Activated T-cell treated with anti-CD3 and anti-CD28 coated beads, Interleukin-2, amount 50 U/mL, for 4 hours (primary cell): ENCODE measurements at regions not wholly inside any gene's neighbourhood (a gene's known extent, or its start where the extent isn't known, plus 50 kb on each side); places are given as distances from the start of the nearest gene placed in this dataset.
"Not testable (repeated sequence)": the region's sequence is repeated elsewhere in the genome, so short reads cannot be mapped to it uniquely, and the experiment has no call there.

Experiments
- ATAC-seq, 2 donors: fragments of 200-7000 bp; cut with Tn5 transposase; one replicate each; pipeline ENCODE4 v1.10.0; 2021
- DNase-seq: peaks from one replicate; pipeline ENCODE4 v3.0.0-alpha.2; 2020
- H3K27me3 Mint-ChIP-seq: one replicate; pipeline ENCODE4 v1.8.0; 2021; ENCODE audit warnings: low read depth, mixed read lengths
- H3K36me3 Mint-ChIP-seq: one replicate; pipeline ENCODE4 v1.8.0; 2022; ENCODE audit warnings: mixed read lengths; ENCODE audit not compliant: insufficient read depth
- H3K4me1 Mint-ChIP-seq: one replicate; pipeline ENCODE4 v1.8.0; 2021; ENCODE audit warnings: low read depth, mixed read lengths
- H3K4me3 Mint-ChIP-seq: one replicate; pipeline ENCODE4 v1.8.0; 2021; ENCODE audit warnings: mild to moderate bottlenecking, moderate library complexity, mixed read lengths
- H3K9me3 Mint-ChIP-seq: one replicate; pipeline ENCODE4 v1.8.0; 2021; ENCODE audit warnings: mixed read lengths

DNA sequence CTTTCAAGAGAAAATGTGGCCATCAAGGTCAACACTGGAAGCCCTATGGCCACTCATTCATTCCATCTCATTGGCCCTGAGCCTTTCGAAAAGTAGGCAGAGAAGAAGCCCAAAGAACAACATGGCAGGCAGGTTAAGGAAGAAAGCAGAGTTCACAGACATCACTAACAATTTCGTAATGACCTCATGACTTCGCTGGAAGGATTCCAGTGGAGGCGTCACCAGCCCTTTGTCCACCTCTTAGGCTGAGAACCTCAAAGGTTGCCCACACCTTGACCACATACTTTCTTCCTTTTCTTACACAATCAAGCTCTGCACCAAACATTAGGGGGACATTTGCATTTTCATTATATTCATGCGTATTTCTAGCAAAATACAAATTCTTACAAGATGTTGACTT is 252.4 kb upstream of the PLGLB2 start:
- not testable (repeated sequence) for H3K27me3 Mint-ChIP-seq, DNase-seq, H3K4me3 Mint-ChIP-seq, ATAC-seq, H3K9me3 Mint-ChIP-seq
- peaks cover 29% of the 10 kb centered on the region for H3K4me1 Mint-ChIP-seq
- H3K36me3 Mint-ChIP-seq, result peaks cover 17% of the 10 kb centered on the region

DNA sequence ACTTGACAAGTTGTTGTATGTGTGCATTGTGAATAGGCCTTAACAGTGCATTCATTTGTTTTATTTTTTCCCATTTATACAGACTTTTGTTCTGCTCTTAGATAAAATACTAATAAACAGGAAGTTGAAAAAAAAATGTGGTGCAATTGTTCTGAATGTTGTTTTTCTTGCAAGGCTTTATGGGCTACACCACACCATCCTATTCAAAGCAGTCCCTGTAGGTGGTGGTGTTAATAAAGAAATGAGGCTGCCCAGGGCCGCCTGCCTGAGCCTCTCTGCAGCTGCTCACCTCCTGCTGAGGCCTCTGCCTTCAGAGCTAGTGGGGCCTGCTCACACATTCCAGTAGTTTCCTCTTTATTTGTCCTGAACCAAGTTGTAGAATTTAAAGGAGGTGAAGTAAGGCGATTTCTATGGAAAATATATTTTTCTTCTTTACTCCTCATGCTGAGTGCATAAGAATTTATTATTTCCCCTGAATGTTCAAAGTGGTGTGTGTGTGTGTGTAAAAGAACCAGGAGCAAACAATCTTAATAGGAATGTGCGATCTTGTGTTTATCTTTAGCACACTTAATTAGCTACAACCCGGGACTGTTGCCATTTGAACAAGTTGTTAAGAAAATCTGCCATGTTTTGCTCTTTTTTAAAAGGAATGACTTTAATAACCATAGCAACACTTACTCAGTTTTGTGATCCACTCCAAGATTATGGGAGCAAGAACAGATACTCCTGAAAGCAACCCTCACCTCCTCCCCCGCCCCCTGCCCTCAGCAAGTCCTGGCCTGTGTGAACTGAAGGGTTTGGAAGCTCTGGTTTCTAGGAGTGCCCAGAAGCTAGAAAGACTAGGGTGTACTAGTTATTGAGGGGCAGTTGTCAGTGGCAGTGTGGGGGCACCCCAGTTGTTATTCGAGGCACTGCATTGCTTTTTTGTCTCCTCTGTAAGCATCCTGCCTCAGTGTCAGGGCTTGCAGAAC is 251.6 kb upstream of the PLGLB2 start:
- Mint-ChIP-seq H3K4me1 (peaks cover 34% of the 10 kb centered on the region), H3K36me3 (peaks cover 16% of the 10 kb centered on the region)
- peak; percentile 70 to 79 for ATAC-seq
- not testable (repeated sequence) for H3K4me3 Mint-ChIP-seq, H3K27me3 Mint-ChIP-seq, H3K9me3 Mint-ChIP-seq, DNase-seq

DNA sequence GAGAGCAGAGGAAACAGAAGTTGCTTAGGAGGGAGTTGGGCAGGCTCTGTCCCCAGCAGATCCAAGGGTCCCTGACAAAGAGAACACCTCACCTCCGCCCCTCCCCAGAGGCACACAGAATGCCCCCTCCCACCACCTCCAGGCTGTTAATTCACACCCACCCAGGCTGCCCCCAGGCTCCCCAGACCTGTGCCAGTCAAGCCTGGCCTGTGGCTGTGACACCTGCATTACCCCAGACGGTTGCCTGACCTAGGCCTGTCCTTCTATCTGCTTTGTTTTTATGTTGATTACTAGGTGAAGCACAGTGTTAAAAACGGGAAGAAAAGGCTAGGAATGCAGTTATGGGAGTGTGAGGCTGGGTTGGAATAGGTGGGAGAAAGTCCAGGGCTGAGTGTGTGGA is 250.8 kb upstream of the PLGLB2 start:
- not testable (repeated sequence) for H3K4me3 Mint-ChIP-seq, H3K9me3 Mint-ChIP-seq, H3K27me3 Mint-ChIP-seq, DNase-seq, ATAC-seq
- H3K4me1 Mint-ChIP-seq, result peaks cover 30% of the 10 kb centered on the region
- H3K36me3 Mint-ChIP-seq, result peaks cover 14% of the 10 kb centered on the region

DNA sequence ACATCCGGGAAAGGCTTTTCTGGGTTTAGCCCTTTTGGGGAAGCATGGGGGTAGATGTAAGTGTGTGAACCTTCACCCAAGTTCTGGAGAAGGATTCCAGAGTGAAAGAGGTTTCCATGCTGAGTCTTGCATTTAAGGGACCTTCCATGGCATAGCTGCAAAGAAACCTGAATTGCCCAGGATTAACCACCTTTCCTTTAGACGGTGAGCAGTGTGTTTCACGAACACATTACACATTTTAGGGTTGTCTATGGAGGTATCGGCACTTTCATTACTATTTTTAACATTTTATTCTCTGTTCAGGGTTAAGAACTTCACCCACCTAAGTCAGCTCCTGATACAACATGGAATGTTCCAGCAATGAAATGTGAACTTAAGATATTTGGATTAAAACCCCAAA is 250.2 kb upstream of the PLGLB2 start:
- H3K36me3 Mint-ChIP-seq, result peaks cover 12% of the 10 kb centered on the region
- H3K4me3 Mint-ChIP-seq, H3K9me3 Mint-ChIP-seq, H3K27me3 Mint-ChIP-seq, DNase-seq: not testable (repeated sequence)
- H3K4me1 Mint-ChIP-seq, result peaks cover 28% of the 10 kb centered on the region
- ATAC-seq, result peak in 1 of 2 donors; percentile 20

DNA sequence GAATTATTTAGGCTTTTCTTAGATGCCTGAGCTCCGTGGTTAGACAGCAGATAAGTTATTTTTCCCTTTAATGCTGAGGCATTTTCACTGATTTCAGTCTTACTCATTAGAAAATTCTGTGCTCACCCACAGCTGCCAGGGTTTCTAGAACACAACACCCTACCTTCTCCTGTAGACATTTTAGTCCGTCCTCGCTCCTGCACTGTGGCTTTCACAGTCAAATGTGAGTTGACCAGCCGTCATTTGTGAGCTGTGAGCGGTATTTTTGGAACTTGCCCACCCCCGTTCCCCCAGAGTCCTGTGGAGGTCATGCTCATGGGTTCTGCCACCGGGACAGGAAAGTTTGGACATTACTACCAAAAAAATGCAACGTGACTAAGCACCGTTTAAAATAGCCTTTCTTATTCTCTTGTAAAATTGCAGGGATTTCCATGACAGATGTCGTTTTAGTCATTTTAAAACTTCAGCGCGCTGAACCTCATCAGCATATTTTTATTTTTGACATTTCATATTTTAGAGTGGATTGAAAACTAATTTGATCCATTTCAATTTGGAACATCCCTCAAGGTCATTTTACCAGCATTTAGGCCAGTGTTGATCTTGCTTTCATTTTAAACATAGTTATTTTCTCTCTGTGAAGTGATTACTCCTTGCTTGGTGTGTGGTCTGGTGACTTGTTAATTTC is 249.6 kb upstream of the PLGLB2 start:
- not testable (repeated sequence) for DNase-seq, H3K9me3 Mint-ChIP-seq, H3K27me3 Mint-ChIP-seq
- Mint-ChIP-seq H3K4me1 (peaks cover 28% of the 10 kb centered on the region), H3K36me3 (peaks cover 12% of the 10 kb centered on the region), H3K4me3 (peak overlapping the region; percentile 46)
- peak; percentile 52 to 53 for ATAC-seq

DNA sequence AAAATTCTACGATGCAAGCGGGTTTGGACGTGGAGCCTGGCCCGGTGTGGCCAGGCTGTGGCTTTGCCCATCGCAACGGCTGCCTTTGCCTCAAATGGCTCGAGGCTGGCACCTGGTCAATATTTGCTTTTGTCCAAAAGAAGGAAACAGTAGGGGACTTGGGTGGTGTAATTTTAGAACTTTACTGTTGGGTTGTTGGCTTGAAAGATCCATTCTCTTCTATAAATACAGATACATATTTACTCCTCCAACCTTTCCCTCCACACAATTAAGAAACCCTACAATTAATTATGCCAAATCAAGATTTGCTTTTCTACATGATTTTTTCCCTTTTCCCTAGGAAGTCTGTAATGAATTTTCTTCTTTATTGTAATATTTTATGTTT is 249.0 kb upstream of the PLGLB2 start:
- H3K36me3 Mint-ChIP-seq, result peaks cover 12% of the 10 kb centered on the region
- not testable (repeated sequence) for ATAC-seq

DNA sequence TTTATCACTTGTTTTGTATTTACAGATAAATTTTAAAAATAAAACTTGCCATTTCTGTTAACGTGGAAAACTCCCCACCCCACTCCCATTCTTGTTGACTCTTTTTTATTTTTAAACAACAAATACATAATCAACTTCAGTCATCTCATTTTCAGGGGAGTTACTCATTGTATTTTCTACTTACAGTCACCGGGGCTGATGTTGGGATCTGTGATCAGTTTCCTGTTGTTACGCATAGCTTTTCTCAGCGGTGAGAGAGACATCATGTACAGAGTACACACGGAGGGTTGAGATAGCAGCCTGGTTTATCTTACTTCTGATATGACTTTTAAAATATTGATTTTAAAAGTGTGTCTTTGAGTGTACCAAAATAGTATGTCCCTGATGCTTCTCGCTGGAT is 248.0 kb upstream of the PLGLB2 start:
- H3K27me3 Mint-ChIP-seq, DNase-seq, H3K36me3 Mint-ChIP-seq, H3K9me3 Mint-ChIP-seq: not testable (repeated sequence)
- Mint-ChIP-seq H3K4me1 (peaks cover 22% of the 10 kb centered on the region), H3K4me3 (peak overlapping the region; percentile 74)
- peak; percentile 79 to 82 for ATAC-seq

More for the DNA sequence above, 249.0 kb upstream of the PLGLB2 start:
- not testable (repeated sequence) for DNase-seq, H3K9me3 Mint-ChIP-seq, H3K4me3 Mint-ChIP-seq, H3K27me3 Mint-ChIP-seq
- H3K4me1 Mint-ChIP-seq, result peaks cover 28% of the 10 kb centered on the region

DNA sequence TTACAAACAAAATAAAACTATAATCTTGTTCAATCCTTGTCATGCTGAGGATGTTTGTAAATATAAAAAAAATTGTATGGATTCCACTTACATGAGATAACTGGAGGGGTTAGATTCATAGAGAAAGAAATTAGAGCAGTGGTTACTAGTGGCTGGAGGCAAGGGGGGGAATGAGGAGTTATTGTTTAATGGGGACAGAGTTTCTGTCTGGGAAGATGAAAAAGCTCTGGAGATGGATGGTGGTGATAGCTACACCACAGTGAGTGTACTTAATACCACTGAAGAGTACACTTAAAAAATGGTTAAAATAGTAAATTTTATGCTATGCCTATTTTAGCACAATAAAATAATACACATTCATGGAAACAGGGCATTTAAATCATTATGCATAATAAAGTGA is 247.5 kb upstream of the PLGLB2 start:
- not testable (repeated sequence) for DNase-seq, H3K9me3 Mint-ChIP-seq, H3K27me3 Mint-ChIP-seq, ATAC-seq, H3K36me3 Mint-ChIP-seq
- H3K4me1 Mint-ChIP-seq, result peaks cover 16% of the 10 kb centered on the region
- H3K4me3 Mint-ChIP-seq, result peak overlapping the region; percentile 74

DNA sequence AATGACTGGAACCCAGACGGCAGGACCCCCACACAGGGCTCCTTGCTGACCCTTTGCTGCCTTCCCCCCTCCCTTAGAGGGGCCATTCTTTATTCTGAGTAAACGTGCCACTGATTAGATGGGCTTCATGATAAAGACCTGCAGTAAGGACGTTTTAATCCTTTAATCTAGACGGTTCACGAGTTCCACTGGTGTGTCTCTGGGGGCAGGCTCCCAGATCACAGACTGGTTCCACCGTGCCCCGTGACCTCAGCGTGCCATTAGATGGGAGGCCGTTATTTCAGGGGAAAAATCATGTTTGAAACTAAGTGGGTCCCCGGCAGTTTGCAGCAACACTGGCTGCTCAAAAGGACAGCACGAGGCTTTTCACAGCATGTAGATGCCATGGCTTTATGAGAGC is 246.9 kb upstream of the PLGLB2 start:
- ATAC-seq, H3K36me3 Mint-ChIP-seq, DNase-seq, H3K9me3 Mint-ChIP-seq, H3K27me3 Mint-ChIP-seq: not testable (repeated sequence)
- peak overlapping the region; percentile 26 for H3K4me3 Mint-ChIP-seq
- H3K4me1 Mint-ChIP-seq, result peaks cover 13% of the 10 kb centered on the region

DNA sequence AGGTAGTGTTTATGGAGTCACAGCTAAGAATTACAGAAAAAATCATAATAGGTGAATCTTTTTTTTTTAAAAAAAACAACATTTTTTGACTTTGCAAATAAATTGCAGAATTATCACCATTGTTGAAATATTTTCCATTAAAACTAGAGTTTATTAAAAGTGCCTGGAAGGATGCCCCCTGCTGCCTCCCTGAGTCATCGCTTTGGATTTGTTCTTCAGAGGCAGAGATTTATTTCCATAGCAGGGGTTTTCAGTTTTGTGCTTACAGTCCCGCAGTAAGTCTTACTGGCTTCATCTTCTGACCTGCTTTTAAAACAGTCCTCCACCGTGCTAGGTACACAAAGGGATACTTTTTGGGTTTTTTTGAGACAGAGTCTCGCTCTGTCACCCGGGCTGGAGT is 244.9 kb upstream of the PLGLB2 start:
- peaks cover 19% of the 10 kb centered on the region for H3K4me1 Mint-ChIP-seq
- ATAC-seq, H3K36me3 Mint-ChIP-seq, DNase-seq, H3K9me3 Mint-ChIP-seq, H3K27me3 Mint-ChIP-seq, H3K4me3 Mint-ChIP-seq: not testable (repeated sequence)

DNA sequence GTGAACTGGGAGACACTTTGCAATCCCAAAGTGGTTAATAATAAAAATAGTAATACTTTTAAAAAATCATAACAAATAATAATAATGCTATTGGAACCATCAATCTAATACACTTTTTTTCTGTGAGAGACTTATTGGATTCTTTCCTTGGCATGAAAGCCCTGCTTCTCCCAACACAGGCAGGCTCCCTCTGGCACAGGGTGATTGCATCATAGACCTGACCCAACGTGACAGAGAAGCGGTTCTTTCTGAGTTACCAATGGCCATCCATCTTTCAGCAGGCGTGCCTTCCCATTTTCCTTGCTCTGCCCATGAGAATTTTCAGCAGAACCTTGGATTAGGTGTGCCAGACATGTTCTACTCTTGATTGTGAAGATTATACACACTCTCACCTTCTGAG is 242.6 kb upstream of the PLGLB2 start:
- H3K36me3 Mint-ChIP-seq, H3K4me3 Mint-ChIP-seq, H3K27me3 Mint-ChIP-seq, ATAC-seq, DNase-seq, H3K9me3 Mint-ChIP-seq: not testable (repeated sequence)
- peaks cover 25% of the 10 kb centered on the region for H3K4me1 Mint-ChIP-seq

DNA sequence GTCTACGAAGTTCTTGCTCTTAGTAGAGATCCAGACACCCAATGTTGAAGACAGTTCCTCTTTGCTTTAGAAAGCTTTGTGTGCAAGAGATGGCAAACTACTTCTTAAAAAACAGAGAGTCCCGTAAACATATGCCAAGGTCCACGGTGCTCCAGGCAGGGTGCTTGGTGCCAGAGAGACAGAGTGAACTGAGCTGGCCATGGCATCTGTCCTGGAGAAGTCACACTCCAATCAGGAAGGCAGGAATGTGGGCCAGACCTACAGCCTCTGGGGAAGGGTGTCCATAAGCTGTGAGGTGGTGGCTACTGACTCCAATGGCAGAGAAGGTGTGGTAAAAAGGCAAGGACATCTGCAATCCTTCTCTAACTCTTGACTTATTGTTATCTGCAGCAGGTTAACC is 242.0 kb upstream of the PLGLB2 start:
- not testable (repeated sequence) for H3K4me3 Mint-ChIP-seq

DNA sequence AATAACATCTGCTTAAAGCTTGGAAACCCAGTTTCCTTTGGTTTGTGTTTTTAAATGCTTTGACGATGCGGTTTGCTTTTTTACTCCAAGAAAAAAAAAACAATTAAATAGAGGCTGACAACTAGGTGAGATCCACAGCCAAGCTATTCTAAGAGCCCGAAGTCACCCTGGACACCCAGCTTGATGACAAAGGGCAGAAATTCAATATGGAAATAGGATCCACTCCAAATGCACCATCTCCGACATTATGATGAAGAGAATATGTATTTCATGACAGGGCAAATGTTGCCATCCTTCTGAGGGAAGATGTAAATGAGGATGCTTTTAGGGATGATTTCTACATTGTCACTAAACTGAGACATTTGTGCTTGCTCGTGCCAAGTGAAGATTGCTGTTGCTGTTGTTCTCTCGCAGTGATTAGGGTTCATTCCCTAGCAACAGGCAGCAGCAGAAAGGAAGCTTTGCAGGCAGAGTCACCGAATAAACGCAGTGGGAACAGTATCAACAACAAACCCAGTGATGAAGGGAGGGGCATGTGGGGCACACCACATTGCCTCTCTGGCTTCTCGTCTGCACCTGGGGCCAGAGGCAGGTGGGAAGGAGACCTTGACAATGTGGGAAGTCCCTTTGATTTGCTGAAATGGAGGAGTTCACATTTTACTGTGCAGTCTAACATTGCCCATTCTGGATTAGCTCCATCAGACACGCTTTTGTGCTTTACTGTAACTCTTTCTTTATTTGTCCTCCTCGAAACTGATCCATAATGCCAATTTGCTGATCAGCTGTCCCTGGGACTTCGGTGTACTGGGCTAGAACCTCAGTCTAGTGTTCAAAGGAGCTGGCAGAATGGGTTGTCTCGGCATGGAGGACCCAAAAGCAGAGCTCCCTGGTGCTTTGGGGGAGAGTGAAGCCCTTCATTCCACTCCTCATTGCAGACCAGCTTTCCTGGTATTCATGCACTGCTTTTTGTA is 240.2 kb upstream of the PLGLB2 start:
- not testable (repeated sequence) for H3K9me3 Mint-ChIP-seq, H3K27me3 Mint-ChIP-seq, H3K36me3 Mint-ChIP-seq, DNase-seq, H3K4me3 Mint-ChIP-seq
- peaks cover 21% of the 10 kb centered on the region for H3K4me1 Mint-ChIP-seq
- ATAC-seq, result peak in 1 of 2 donors; percentile 13

More for the DNA sequence above, 242.0 kb upstream of the PLGLB2 start:
- not testable (repeated sequence) for ATAC-seq, H3K36me3 Mint-ChIP-seq, DNase-seq, H3K9me3 Mint-ChIP-seq, H3K27me3 Mint-ChIP-seq
- H3K4me1 Mint-ChIP-seq, result peaks cover 23% of the 10 kb centered on the region
